ENCODE measurements at regions not wholly inside any gene's neighbourhood (a gene's known extent, or its start where the extent isn't known, plus 50 kb on each side); places are given as distances from the start of the nearest gene placed in this dataset.

DNA sequence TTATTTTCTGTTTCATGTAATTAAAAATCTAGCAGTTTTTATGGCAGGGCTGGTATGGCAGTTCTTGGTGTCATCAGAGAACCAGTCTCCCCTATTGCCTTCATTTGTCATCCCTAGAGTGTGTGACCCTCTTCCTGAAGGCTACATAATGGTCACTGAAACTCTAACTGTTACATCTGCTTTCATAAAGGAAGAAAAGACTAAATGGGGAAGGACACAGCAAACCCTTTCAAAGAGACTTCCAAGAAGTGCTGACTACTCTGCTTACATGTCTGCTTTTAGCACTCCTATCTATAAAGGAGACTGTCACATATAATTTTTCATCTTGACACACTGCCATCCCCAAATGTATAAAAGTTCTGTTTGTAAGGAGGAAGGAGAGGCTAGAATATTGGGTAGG lies 105.9 kb upstream of the DIAPH2 start:
- FAIRE-seq (no peak), DNase-seq (ENCODE audit: low read depth) (no peak)
- H3K36me3 Mint-ChIP-seq (ENCODE audit: low read depth, unreplicated experiment) = no peaks in the 10 kb centered on the region
- TF ChIP-seq, protein P1, sequence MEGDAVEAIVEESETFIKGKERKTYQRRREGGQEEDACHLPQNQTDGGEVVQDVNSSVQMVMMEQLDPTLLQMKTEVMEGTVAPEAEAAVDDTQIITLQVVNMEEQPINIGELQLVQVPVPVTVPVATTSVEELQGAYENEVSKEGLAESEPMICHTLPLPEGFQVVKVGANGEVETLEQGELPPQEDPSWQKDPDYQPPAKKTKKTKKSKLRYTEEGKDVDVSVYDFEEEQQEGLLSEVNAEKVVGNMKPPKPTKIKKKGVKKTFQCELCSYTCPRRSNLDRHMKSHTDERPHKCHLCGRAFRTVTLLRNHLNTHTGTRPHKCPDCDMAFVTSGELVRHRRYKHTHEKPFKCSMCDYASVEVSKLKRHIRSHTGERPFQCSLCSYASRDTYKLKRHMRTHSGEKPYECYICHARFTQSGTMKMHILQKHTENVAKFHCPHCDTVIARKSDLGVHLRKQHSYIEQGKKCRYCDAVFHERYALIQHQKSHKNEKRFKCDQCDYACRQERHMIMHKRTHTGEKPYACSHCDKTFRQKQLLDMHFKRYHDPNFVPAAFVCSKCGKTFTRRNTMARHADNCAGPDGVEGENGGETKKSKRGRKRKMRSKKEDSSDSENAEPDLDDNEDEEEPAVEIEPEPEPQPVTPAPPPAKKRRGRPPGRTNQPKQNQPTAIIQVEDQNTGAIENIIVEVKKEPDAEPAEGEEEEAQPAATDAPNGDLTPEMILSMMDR (IDR thresholded peaks at IDR 0.05; ENCODE audit: insufficient read depth, low read depth, low read length) = no peak
- no peak for TF ChIP-seq EZH2 (IDR thresholded peaks at IDR 0.05; ENCODE audit: insufficient read depth, low read length)
- H3K4me1 Mint-ChIP-seq (ENCODE audit: low read depth, unreplicated experiment) = no peaks in the 10 kb centered on the region
- H3K9me3 Mint-ChIP-seq (ENCODE audit: unreplicated experiment) = no peaks in the 10 kb centered on the region
- Histone ChIP-seq H4K20me1 (ENCODE audit: insufficient read depth, low read length) (no peaks in the 10 kb centered on the region), H3K27ac (ENCODE audit: low read depth, low read length) (no peak overlapping the region), H3K9me3 (ENCODE audit: insufficient read depth, low read depth, low read length) (no peaks in the 10 kb centered on the region), H3K4me3 (ENCODE audit: insufficient read depth, low read depth, low read length) (no peak overlapping the region), H2AFZ (ENCODE audit: low read depth, low read length) (no peak overlapping the region), H3K27me3 (ENCODE audit: insufficient read depth, low read length) (no peaks in the 10 kb centered on the region), H3K9ac (ENCODE audit: low read length) (no peak overlapping the region), H3K4me2 (ENCODE audit: low read length) (no peak overlapping the region), H3K4me1 (ENCODE audit: insufficient read depth, low read length) (no peaks in the 10 kb centered on the region), H3K79me2 (ENCODE audit: insufficient read depth, low read length) (no peaks in the 10 kb centered on the region), H3K36me3 (ENCODE audit: insufficient read depth, low read length) (no peaks in the 10 kb centered on the region)
- H3K4me3 Mint-ChIP-seq (ENCODE audit: unreplicated experiment) = no peak overlapping the region
- no peak overlapping the region for H3K27ac Mint-ChIP-seq (ENCODE audit: unreplicated experiment)
- H3K27me3 Mint-ChIP-seq (ENCODE audit: low read depth, unreplicated experiment) = no peaks in the 10 kb centered on the region

DNA sequence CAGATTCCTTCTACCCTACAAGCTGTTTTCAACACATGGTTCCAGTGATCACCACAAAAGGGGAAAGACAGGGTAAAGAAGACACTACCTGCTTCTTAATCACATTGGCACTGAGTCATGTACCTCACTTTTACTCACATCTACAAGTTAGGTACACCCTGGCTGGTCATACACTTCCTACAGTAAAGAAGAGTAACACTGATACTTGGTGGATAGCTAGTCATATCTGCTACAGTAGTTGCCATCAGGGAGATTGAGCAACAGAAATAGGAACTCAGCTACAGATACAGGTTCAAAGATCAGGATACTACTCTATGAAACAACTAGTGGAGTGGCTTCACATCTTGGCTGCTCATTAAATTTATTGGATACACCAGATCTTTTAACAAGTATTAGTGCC lies 105.4 kb upstream of the DIAPH2 start:
- no peak for DNase-seq (ENCODE audit: low read depth)
- no peaks in the 10 kb centered on the region for H3K4me1 ChIP-seq (ENCODE audit: insufficient read depth, low read length)
- H3K4me3 Mint-ChIP-seq (ENCODE audit: unreplicated experiment) = no peak overlapping the region
- no peak overlapping the region for H3K4me3 ChIP-seq (ENCODE audit: insufficient read depth, low read depth, low read length)
- no peaks in the 10 kb centered on the region for H4K20me1 ChIP-seq (ENCODE audit: insufficient read depth, low read length)
- no peaks in the 10 kb centered on the region for H3K9me3 Mint-ChIP-seq (ENCODE audit: unreplicated experiment)
- no peaks in the 10 kb centered on the region for H3K27me3 ChIP-seq (ENCODE audit: insufficient read depth, low read length)
- H3K79me2 ChIP-seq (ENCODE audit: insufficient read depth, low read length) = no peaks in the 10 kb centered on the region
- no peaks in the 10 kb centered on the region for H3K4me1 Mint-ChIP-seq (ENCODE audit: low read depth, unreplicated experiment)
- TF ChIP-seq, protein P1 (IDR thresholded peaks at IDR 0.05; ENCODE audit: insufficient read depth, low read depth, low read length) = no peak
- no peak for TF ChIP-seq EZH2 (IDR thresholded peaks at IDR 0.05; ENCODE audit: insufficient read depth, low read length)
- no peaks in the 10 kb centered on the region for H3K27me3 Mint-ChIP-seq (ENCODE audit: low read depth, unreplicated experiment)
- H2AFZ ChIP-seq (ENCODE audit: low read depth, low read length) = no peak overlapping the region
- no peak overlapping the region for H3K4me2 ChIP-seq (ENCODE audit: low read length)
- H3K36me3 ChIP-seq (ENCODE audit: insufficient read depth, low read length) = no peaks in the 10 kb centered on the region
- H3K9ac ChIP-seq (ENCODE audit: low read length) = no peak overlapping the region
- no peak overlapping the region for H3K27ac ChIP-seq (ENCODE audit: low read depth, low read length)
- H3K36me3 Mint-ChIP-seq (ENCODE audit: low read depth, unreplicated experiment) = no peaks in the 10 kb centered on the region
- no peak for FAIRE-seq
- no peak overlapping the region for H3K27ac Mint-ChIP-seq (ENCODE audit: unreplicated experiment)
- no peaks in the 10 kb centered on the region for H3K9me3 ChIP-seq (ENCODE audit: insufficient read depth, low read depth, low read length)

DNA sequence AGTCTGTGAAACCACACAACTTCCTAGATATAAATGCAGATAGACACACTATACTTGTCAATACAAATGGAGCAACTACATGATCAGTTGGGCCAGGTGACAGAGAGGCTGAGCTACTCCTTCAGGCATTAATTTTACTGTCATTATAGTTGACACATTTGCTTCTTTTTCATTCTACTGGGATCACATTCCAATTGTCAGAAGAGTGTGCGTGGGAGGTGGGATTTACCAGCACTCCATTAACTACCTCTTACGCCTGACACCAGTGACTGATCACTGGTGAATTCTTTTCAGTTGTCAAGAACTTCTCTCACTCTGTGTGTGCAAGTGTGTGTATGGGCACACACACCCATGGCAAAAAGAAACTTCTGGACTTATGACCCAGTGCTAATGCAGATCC lies 94.2 kb upstream of the DIAPH2 start:
- H3K4me3 Mint-ChIP-seq (ENCODE audit: unreplicated experiment) = no peak overlapping the region
- H3K4me3 ChIP-seq (ENCODE audit: insufficient read depth, low read depth, low read length) = no peak overlapping the region
- no peaks in the 10 kb centered on the region for H4K20me1 ChIP-seq (ENCODE audit: insufficient read depth, low read length)
- H3K27ac ChIP-seq (ENCODE audit: low read depth, low read length) = no peak overlapping the region
- no peaks in the 10 kb centered on the region for H3K9me3 Mint-ChIP-seq (ENCODE audit: unreplicated experiment)
- no peak overlapping the region for H3K9ac ChIP-seq (ENCODE audit: low read length)
- H3K36me3 Mint-ChIP-seq (ENCODE audit: low read depth, unreplicated experiment) = no peaks in the 10 kb centered on the region
- no peaks in the 10 kb centered on the region for H3K4me1 Mint-ChIP-seq (ENCODE audit: low read depth, unreplicated experiment)
- no peaks in the 10 kb centered on the region for H3K79me2 ChIP-seq (ENCODE audit: insufficient read depth, low read length)
- H3K4me2 ChIP-seq (ENCODE audit: low read length) = no peak overlapping the region
- no peak for DNase-seq (ENCODE audit: low read depth)
- H3K27me3 Mint-ChIP-seq (ENCODE audit: low read depth, unreplicated experiment) = no peaks in the 10 kb centered on the region
- H2AFZ ChIP-seq (ENCODE audit: low read depth, low read length) = no peak overlapping the region
- no peaks in the 10 kb centered on the region for H3K36me3 ChIP-seq (ENCODE audit: insufficient read depth, low read length)
- H3K9me3 ChIP-seq (ENCODE audit: insufficient read depth, low read depth, low read length) = no peaks in the 10 kb centered on the region
- FAIRE-seq = no peak
- TF ChIP-seq, protein P1 (IDR thresholded peaks at IDR 0.05; ENCODE audit: insufficient read depth, low read depth, low read length) = no peak
- TF ChIP-seq EZH2 (IDR thresholded peaks at IDR 0.05; ENCODE audit: insufficient read depth, low read length) = no peak
- H3K27ac Mint-ChIP-seq (ENCODE audit: unreplicated experiment) = no peak overlapping the region
- H3K27me3 ChIP-seq (ENCODE audit: insufficient read depth, low read length) = no peaks in the 10 kb centered on the region
- H3K4me1 ChIP-seq (ENCODE audit: insufficient read depth, low read length) = no peaks in the 10 kb centered on the region

All from astrocyte (in vitro differentiated cells and primary cell).